HG03469 (cell line): ENCODE measurements at regions not wholly inside any gene's neighbourhood (a gene's known extent, or its start where the extent isn't known, plus 50 kb on each side); places are given as distances from the start of the nearest gene placed in this dataset.
A peak's percentile ranks its signal among the peaks of the same experiment; 100 is the strongest.

Experiments
- ATAC-seq: cut with Tn5 transposase; IDR thresholded peaks from one replicate; pipeline ENCODE4 v1.9.1; 2021; ENCODE audit warnings: mild to moderate bottlenecking, moderate library complexity, moderate number of reproducible peaks; ENCODE audit not compliant: unreplicated experiment

GRCh38 chr12:118689793-118690192 is 291.5 kb upstream of the SRRM4 start:
- peak; percentile 87 for ATAC-seq

DNA sequence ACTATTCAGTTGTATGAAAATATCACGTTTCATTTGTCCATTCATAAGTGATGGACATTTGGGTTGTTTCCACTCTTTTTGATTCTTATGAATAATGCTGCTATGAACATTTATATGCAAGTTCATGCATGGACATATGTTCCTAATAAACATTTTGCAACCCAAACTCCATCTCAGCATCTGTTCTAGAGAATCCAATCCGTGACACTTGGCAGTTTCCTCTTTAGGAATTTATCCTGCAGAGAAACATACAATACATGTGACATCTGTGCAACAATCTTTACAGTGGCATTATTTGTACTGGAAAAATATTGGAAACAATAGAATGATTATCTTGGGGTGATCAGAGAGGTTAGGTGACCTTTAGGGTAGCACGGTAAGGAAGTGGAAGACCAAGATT is 290.8 kb upstream of the SRRM4 start:
- no peak for ATAC-seq

- no peak for ATAC-seq
Observed at GRCh38 chr12:118694128-118694775, 287.1 kb upstream of the SRRM4 start.

GRCh38 chr12:118704527-118705241 is 276.7 kb upstream of the SRRM4 start:
- ATAC-seq = no peak

DNA sequence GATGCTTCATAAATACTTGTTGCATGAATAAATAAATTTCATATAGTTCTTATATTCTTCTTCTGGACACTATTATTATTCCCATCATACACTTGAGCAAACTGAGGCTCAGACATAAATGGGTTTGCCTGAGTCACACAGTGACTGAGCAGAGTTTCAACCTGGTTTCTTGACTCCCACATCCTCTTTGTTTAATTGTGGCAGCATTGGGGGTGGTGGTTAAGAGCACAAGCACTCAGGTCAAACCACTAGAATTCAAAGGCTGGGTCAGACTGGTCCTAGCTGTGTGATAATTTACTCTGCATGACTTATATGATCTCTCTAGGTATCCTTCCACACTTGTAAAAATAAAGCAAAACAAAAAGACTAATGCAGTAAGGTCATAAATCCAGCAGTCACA is 274.9 kb upstream of the SRRM4 start:
- peak; percentile 80 for ATAC-seq

GRCh38 chr12:118709946-118710345 is 271.4 kb upstream of the SRRM4 start:
- ATAC-seq = no peak

DNA sequence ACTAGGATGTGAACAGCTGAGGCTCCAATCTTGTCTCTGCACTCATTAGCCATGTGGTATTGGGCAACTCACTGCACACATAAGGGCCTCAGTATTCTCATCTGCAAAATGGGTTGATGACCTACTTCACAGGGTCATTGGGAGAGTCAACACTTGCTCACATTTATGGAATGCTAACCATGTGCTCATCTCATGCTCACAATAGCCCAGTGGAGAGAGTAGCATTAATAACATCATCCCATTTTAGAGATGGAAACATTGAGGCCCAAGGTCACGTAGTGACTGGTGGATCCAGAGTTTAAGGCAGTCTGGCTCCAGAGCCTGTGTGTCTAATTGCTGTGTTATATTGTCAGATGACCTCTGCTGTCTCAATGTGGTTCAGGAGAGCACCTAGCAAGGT is 270.2 kb upstream of the SRRM4 start:
- no peak for ATAC-seq

DNA sequence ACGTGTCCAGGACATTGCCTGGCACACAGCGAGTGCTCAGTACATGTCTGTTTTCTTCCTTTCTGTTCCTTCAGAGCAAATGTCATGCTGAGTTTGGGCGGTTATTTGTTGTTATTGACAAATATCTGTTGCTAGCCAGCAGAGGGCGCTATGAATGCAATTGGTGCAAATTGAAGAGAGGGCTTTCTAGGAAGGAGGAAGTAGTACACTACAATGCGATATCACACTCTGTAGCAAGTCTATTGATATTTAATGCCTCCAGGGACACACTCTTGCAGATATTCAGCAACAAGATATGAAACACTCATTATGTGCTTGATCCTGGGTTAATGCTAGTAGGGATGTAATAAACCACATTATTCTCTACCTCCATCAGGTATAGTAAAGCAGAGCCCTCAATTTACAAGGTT is 267.3 kb upstream of the SRRM4 start:
- ATAC-seq = peak; percentile 62

- ATAC-seq = no peak
Observed at GRCh38 chr12:118714500-118714899, 266.8 kb upstream of the SRRM4 start.

- no peak for ATAC-seq
Observed at GRCh38 chr12:118715647-118716046, 265.7 kb upstream of the SRRM4 start.

GRCh38 chr12:118727196-118727978 is 254.0 kb upstream of the SRRM4 start:
- no peak for ATAC-seq

- ATAC-seq = no peak
Observed at GRCh38 chr12:118727979-118728366, 253.4 kb upstream of the SRRM4 start.

- no peak for ATAC-seq
Observed at GRCh38 chr12:118734266-118734665, 247.1 kb upstream of the SRRM4 start.

- no peak for ATAC-seq
Observed at GRCh38 chr12:118737985-118738540, 243.3 kb upstream of the SRRM4 start.

DNA sequence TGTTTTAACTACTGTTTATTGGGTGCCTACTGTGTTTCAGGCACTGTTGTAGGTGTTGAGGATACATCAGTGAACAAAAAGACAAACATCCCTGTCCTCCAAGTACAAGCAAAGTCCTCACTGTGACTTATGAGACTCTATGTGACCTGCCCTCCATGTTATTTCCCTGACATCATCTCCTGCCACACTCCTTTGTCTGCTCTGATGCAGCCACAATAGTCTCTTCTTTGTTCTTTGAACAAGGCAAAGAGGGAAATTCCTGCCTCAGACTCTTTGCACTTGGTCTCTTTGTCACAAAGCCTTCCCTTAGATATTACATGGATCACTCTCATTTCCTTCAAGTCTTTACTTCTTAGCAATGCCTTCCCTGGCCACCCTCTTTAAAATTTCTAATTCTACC is 240.1 kb upstream of the SRRM4 start:
- ATAC-seq = no peak

DNA sequence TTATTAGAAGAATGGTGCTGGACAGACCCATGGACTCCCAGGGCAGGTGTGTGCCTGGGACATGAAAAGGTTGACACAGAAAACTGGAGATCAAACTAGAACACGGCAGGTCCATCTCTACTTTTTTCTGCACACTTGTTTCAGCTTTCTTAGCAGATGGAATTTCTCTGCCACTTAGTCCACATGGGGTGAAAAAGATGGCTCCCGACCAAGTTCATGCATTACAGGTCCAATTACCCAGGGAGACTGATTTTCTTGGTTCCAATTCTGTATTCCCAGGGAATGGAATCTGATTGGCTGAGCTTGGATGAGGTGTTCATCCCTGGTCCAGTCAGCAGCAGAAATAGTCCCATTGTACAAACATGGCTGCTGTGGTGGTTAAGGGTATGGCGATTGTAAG is 238.9 kb upstream of the SRRM4 start:
- no peak for ATAC-seq

DNA sequence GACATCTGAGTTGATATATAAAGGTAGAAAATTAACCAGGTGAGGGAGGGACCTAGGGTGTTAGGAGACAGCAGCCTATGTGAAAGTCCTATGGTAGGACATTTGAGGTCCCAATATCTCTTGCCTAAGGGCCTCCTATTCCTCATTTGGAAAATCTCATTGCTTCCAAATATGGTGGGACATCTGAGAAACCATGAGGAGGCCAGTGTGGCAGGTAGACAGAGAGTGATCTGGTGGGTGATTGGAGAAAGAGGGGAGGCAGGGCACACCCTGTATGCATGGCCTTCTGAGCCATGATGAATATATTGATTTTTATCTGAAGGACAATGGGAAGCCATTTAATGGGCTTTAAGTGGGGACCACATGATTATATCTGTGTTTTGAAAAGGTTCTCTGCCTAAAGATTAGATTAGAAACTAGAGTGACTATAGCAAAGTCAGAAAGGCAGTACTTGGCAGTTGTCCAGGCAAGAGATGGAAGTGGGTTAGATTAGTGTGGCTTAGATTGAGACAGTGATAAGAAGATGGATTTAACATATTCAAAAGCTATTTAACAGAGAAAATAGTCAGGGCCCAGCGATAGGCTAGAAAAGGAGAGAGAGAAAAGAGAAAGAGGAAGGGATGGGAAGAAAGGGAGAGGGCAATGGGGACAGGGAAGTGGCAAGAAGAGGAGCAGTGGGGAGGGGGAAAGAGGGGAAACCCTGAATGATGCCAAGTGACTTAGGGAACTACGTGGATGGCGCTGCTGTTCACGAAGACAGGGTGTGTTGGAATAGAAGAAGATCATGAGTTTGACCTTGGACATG is 237.2 kb upstream of the SRRM4 start:
- no peak for ATAC-seq

DNA sequence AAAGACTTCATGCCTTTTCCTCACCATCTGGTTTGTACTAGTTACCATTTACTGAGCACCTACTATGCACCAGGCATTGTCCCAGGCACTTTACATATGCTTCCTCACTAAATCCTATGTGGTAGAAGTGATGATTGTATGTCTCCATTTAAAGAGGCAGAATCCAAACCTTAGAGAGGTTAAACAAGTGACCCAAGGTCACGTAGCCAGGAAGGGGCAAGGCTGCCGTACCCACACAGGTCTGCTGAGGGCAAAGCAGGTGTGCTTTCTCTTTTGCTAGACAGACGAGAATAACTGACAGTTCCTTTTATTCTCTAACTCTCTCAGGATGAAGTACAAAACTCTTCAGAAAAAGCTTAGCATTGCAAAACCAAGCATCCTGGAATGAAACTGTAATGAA is 235.2 kb upstream of the SRRM4 start:
- ATAC-seq = no peak

GRCh38 chr12:118746960-118747359 is 234.4 kb upstream of the SRRM4 start:
- no peak for ATAC-seq

- ATAC-seq = no peak
Observed at GRCh38 chr12:118747771-118748170, 233.6 kb upstream of the SRRM4 start.
